HEK293 (cell line): ENCODE measurements at regions not wholly inside any gene's neighbourhood (a gene's known extent, or its start where the extent isn't known, plus 50 kb on each side); places are given as distances from the start of the nearest gene placed in this dataset.

Experiments used
- BCL11A ChIP-seq: fragments of 450-650 bp; formaldehyde crosslinking; IDR thresholded peaks from 2 replicates; pipeline ENCODE4 v1.5.1; 2016; ENCODE audit warnings: low read depth, missing biosample characterization, missing genetic modification characterization
- MZF1 ChIP-seq: fragments of 450-650 bp; formaldehyde crosslinking; IDR thresholded peaks from 2 replicates; pipeline ENCODE4 v1.5.1; 2017; ENCODE audit warnings: missing biosample characterization, missing genetic modification characterization, borderline replicate concordance
- SP2 ChIP-seq: fragments of 450-650 bp; formaldehyde crosslinking; IDR thresholded peaks from 2 replicates; pipeline ENCODE4 v1.5.1; 2016; ENCODE audit warnings: missing biosample characterization, missing genetic modification characterization
- ZBTB8A ChIP-seq: fragments of 450-650 bp; formaldehyde crosslinking; IDR thresholded peaks from 2 replicates; pipeline ENCODE4 v1.5.1; 2016; ENCODE audit warnings: missing biosample characterization, missing genetic modification characterization
- ZNF169 ChIP-seq: fragments of 450-650 bp; formaldehyde crosslinking; IDR thresholded peaks from 2 replicates; pipeline ENCODE4 v1.5.1; 2016; ENCODE audit warnings: missing biosample characterization, missing genetic modification characterization
- ZNF223 ChIP-seq: fragments of 450-650 bp; formaldehyde crosslinking; IDR thresholded peaks from 2 replicates; pipeline ENCODE4 v1.5.1; 2016; ENCODE audit warnings: missing biosample characterization, missing genetic modification characterization
- ZNF274 ChIP-seq, 2 experiments: fragments of 200-500 bp in 1 of 2; fragments of 450-650 bp in 1 of 2; sonication (Bioruptor generic) in 1 of 2; formaldehyde crosslinking in 1 of 2; IDR thresholded peaks; 2 replicates each; pipeline versions ENCODE4 v1.5.1 to v1.6.1; 2014 to 2016; ENCODE audit warnings: borderline replicate concordance in 1 of 2, inconsistent platforms in 1 of 2, low read length in 1 of 2, missing biosample characterization in 1 of 2, missing genetic modification characterization in 1 of 2
- ZNF394 ChIP-seq: fragments of 450-650 bp; formaldehyde crosslinking; IDR thresholded peaks from 2 replicates; pipeline ENCODE4 v1.5.1; 2016; ENCODE audit warnings: missing biosample characterization, missing genetic modification characterization, mild to moderate bottlenecking, moderate library complexity, borderline replicate concordance
- ZNF660 ChIP-seq: fragments of 450-650 bp; IDR thresholded peaks from 2 replicates; pipeline ENCODE4 v1.5.1; 2018; ENCODE audit warnings: missing biosample characterization, mild to moderate bottlenecking, missing genetic modification characterization
- TF ChIP-seq, protein P1 (sequence below): fragments of 450-650 bp; formaldehyde crosslinking; IDR thresholded peaks from 2 replicates; pipeline ENCODE4 v1.5.1; 2016; ENCODE audit warnings: missing biosample characterization, missing genetic modification characterization
- TF ChIP-seq, protein P2 (sequence below): fragments of 450-650 bp; formaldehyde crosslinking; IDR thresholded peaks from 2 replicates; pipeline ENCODE4 v1.5.1; 2016; ENCODE audit warnings: missing biosample characterization, missing genetic modification characterization, low read depth
- TF ChIP-seq, protein P3 (sequence below): fragments of 450-650 bp; formaldehyde crosslinking; IDR thresholded peaks from 2 replicates; pipeline ENCODE4 v1.5.1; 2017; ENCODE audit warnings: missing biosample characterization, missing genetic modification characterization
- TF ChIP-seq, protein P4 (sequence below): fragments of 450-650 bp; formaldehyde crosslinking; IDR thresholded peaks from 2 replicates; pipeline ENCODE4 v1.5.1; 2017; ENCODE audit warnings: missing biosample characterization, missing genetic modification characterization
- TF ChIP-seq, protein P5 (sequence below): fragments of 450-650 bp; formaldehyde crosslinking; IDR thresholded peaks from 2 replicates; pipeline ENCODE4 v1.5.1; 2016; ENCODE audit warnings: missing biosample characterization, missing genetic modification characterization, low read depth

DNA sequence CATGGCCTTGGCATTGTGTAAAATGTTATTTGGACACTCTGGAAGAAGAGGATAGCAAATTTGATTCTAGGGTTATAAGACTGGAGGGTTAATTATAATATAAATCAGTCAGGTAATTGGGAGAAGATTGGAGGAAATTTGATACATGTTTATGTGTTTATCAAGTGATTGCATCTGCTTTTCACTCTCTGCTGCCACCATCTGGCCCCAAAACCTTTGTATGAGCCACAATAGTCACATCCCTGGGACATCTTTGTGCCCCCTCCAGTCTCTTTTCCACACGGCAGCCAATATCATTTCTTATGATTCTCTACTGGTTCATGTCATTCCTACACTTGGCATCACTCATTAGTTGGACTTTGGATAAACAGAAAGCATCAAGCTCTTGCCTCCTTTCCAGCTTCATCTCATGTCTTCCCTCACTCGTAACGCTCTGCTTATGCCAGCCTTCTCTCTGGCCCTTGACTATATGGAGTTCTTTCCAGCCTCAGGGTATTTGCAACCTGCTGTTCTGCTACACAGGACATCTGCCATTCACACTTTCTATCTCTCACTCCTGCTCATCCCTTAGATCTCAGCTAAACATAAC is 602.3 kb upstream of the SUCLG2 start:
- TF ChIP-seq, protein P1, sequence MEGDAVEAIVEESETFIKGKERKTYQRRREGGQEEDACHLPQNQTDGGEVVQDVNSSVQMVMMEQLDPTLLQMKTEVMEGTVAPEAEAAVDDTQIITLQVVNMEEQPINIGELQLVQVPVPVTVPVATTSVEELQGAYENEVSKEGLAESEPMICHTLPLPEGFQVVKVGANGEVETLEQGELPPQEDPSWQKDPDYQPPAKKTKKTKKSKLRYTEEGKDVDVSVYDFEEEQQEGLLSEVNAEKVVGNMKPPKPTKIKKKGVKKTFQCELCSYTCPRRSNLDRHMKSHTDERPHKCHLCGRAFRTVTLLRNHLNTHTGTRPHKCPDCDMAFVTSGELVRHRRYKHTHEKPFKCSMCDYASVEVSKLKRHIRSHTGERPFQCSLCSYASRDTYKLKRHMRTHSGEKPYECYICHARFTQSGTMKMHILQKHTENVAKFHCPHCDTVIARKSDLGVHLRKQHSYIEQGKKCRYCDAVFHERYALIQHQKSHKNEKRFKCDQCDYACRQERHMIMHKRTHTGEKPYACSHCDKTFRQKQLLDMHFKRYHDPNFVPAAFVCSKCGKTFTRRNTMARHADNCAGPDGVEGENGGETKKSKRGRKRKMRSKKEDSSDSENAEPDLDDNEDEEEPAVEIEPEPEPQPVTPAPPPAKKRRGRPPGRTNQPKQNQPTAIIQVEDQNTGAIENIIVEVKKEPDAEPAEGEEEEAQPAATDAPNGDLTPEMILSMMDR: no peak
- TF ChIP-seq, protein P2, sequence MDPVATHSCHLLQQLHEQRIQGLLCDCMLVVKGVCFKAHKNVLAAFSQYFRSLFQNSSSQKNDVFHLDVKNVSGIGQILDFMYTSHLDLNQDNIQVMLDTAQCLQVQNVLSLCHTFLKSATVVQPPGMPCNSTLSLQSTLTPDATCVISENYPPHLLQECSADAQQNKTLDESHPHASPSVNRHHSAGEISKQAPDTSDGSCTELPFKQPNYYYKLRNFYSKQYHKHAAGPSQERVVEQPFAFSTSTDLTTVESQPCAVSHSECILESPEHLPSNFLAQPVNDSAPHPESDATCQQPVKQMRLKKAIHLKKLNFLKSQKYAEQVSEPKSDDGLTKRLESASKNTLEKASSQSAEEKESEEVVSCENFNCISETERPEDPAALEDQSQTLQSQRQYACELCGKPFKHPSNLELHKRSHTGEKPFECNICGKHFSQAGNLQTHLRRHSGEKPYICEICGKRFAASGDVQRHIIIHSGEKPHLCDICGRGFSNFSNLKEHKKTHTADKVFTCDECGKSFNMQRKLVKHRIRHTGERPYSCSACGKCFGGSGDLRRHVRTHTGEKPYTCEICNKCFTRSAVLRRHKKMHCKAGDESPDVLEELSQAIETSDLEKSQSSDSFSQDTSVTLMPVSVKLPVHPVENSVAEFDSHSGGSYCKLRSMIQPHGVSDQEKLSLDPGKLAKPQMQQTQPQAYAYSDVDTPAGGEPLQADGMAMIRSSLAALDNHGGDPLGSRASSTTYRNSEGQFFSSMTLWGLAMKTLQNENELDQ (tag by site-specific recombination): no peak
- TF ChIP-seq, protein P3, sequence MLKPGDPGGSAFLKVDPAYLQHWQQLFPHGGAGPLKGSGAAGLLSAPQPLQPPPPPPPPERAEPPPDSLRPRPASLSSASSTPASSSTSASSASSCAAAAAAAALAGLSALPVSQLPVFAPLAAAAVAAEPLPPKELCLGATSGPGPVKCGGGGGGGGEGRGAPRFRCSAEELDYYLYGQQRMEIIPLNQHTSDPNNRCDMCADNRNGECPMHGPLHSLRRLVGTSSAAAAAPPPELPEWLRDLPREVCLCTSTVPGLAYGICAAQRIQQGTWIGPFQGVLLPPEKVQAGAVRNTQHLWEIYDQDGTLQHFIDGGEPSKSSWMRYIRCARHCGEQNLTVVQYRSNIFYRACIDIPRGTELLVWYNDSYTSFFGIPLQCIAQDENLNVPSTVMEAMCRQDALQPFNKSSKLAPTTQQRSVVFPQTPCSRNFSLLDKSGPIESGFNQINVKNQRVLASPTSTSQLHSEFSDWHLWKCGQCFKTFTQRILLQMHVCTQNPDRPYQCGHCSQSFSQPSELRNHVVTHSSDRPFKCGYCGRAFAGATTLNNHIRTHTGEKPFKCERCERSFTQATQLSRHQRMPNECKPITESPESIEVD: no peak
- TF ChIP-seq MZF1 (tag by site-specific recombination) (no peak), ZNF169 (tag by site-specific recombination) (no peak), SP2 (tag by site-specific recombination) (no peak), ZNF274 (IDR thresholded peaks at IDR 0.05; ENCODE audit: low read length) (no peak), ZNF274 (tag by site-specific recombination; IDR thresholded peaks at IDR 0.05; ENCODE audit: borderline replicate concordance) (no peak), ZNF660 (no peak), ZNF394 (tag by site-specific recombination) (no peak), ZBTB8A (tag by site-specific recombination) (no peak), BCL11A (tag by site-specific recombination) (no peak), ZNF223 (tag by site-specific recombination) (no peak)
- TF ChIP-seq, protein P4, sequence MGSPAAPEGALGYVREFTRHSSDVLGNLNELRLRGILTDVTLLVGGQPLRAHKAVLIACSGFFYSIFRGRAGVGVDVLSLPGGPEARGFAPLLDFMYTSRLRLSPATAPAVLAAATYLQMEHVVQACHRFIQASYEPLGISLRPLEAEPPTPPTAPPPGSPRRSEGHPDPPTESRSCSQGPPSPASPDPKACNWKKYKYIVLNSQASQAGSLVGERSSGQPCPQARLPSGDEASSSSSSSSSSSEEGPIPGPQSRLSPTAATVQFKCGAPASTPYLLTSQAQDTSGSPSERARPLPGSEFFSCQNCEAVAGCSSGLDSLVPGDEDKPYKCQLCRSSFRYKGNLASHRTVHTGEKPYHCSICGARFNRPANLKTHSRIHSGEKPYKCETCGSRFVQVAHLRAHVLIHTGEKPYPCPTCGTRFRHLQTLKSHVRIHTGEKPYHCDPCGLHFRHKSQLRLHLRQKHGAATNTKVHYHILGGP: no peak
- TF ChIP-seq, protein P5, sequence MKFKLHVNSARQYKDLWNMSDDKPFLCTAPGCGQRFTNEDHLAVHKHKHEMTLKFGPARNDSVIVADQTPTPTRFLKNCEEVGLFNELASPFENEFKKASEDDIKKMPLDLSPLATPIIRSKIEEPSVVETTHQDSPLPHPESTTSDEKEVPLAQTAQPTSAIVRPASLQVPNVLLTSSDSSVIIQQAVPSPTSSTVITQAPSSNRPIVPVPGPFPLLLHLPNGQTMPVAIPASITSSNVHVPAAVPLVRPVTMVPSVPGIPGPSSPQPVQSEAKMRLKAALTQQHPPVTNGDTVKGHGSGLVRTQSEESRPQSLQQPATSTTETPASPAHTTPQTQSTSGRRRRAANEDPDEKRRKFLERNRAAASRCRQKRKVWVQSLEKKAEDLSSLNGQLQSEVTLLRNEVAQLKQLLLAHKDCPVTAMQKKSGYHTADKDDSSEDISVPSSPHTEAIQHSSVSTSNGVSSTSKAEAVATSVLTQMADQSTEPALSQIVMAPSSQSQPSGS: no peak
